Loucy (cell line): ENCODE measurements at regions not wholly inside any gene's neighbourhood (a gene's known extent, or its start where the extent isn't known, plus 50 kb on each side); places are given as distances from the start of the nearest gene placed in this dataset.

ENCODE experiments used
- H2AFZ ChIP-seq: fragments of 200-600 bp; sonication (generic); 2 replicates; pipeline ENCODE4 v1.6.0; 2016; ENCODE audit warnings: antibody characterized with exemption, mild to moderate bottlenecking, low read length, moderate library complexity
- H3F3A ChIP-seq: fragments of 200-600 bp; 2 replicates; pipeline ENCODE4 v1.6.0; 2016; ENCODE audit warnings: antibody characterized with exemption, low read depth, mild to moderate bottlenecking
- H3K27me3 ChIP-seq: fragments of 200-600 bp; sonication (generic); 2 replicates; pipeline ENCODE4 v1.6.1; 2014; ENCODE audit warnings: low read length, mild to moderate bottlenecking; ENCODE audit not compliant: insufficient read depth, poor library complexity, severe bottlenecking
- H3K36me3 ChIP-seq: fragments of 200-600 bp; sonication (generic); 2 replicates; pipeline ENCODE4 v1.6.1; 2016; ENCODE audit warnings: low read length; ENCODE audit not compliant: insufficient read depth
- H3K4me1 ChIP-seq: fragments of 200-600 bp; sonication (generic); 2 replicates; pipeline ENCODE4 v1.5.1; 2014; ENCODE audit warnings: low read length, mild to moderate bottlenecking; ENCODE audit not compliant: insufficient read depth, poor library complexity, severe bottlenecking
- H3K4me2 ChIP-seq: fragments of 200-600 bp; sonication (generic); 2 replicates; pipeline ENCODE4 v1.6.0; 2014; ENCODE audit warnings: antibody characterized with exemption, low read length, low read depth, mild to moderate bottlenecking; ENCODE audit not compliant: poor library complexity, severe bottlenecking
- H3K4me3 ChIP-seq: fragments of 200-600 bp; sonication (generic); 2 replicates; pipeline ENCODE4 v1.5.1; 2014; ENCODE audit warnings: low read length, mild to moderate bottlenecking, mixed read lengths; ENCODE audit not compliant: poor library complexity, severe bottlenecking
- H3K79me2 ChIP-seq: fragments of 200-600 bp; sonication (generic); 2 replicates; pipeline ENCODE4 v1.6.1; 2014; ENCODE audit warnings: low read length; ENCODE audit not compliant: insufficient read depth
- H3K9ac ChIP-seq: fragments of 200-600 bp; sonication (generic); 2 replicates; pipeline ENCODE4 v1.6.0; 2014; ENCODE audit warnings: mild to moderate bottlenecking, low read depth, low read length, moderate library complexity; ENCODE audit not compliant: poor library complexity, severe bottlenecking
- H3K9me2 ChIP-seq: fragments of 200-600 bp; sonication (generic); replicated peaks from 2 replicates; pipeline ENCODE4 v1.6.1; 2016; ENCODE audit warnings: low read depth, low read length, mixed read lengths
- H3K9me3 ChIP-seq: fragments of 200-600 bp; sonication (generic); 2 replicates; pipeline ENCODE4 v1.6.1; 2014; ENCODE audit warnings: mild to moderate bottlenecking, antibody characterized with exemption, low read length, low read depth; ENCODE audit not compliant: insufficient read depth
- H4K20me1 ChIP-seq: fragments of 200-600 bp; sonication (generic); 2 replicates; pipeline ENCODE4 v1.6.0; 2014; ENCODE audit warnings: antibody characterized with exemption, low read length, mild to moderate bottlenecking; ENCODE audit not compliant: insufficient read depth, poor library complexity, severe bottlenecking
- EZH2phosphoT487 ChIP-seq: fragments of 200-600 bp; IDR thresholded peaks from 2 replicates; pipeline ENCODE4 v1.6.1; 2018; ENCODE audit warnings: antibody characterized with exemption, mild to moderate bottlenecking, moderate library complexity, borderline replicate concordance
- TF ChIP-seq, protein P1 (sequence below): fragments of 200-600 bp; sonication (generic); conservative IDR thresholded peaks from 2 replicates; pipeline ENCODE4 v1.5.1; 2014; ENCODE audit warnings: mild to moderate bottlenecking, antibody characterized with exemption, low read length

DNA sequence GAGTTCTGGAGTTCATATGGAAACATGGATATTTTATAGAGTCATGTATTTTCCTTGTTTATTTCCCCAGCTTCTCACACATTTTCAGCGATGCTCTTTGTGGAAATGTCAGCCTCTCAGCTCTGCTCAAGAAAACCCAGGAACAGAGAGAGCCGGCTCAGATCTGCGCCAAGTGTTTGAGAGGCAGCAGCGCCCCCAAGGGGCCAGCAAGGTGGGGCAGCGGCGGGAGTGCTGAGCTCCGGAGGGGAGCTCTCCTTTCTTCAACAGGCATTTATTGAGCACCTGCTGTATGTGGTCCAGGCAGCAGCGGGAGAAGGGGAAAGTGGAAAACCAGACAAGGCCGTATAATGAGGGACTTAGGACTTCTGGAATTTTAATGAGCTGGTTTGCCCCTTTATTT is 421.1 kb upstream of the C16orf82 start:
- TF ChIP-seq EZH2phosphoT487, result no peak
- TF ChIP-seq, protein P1, sequence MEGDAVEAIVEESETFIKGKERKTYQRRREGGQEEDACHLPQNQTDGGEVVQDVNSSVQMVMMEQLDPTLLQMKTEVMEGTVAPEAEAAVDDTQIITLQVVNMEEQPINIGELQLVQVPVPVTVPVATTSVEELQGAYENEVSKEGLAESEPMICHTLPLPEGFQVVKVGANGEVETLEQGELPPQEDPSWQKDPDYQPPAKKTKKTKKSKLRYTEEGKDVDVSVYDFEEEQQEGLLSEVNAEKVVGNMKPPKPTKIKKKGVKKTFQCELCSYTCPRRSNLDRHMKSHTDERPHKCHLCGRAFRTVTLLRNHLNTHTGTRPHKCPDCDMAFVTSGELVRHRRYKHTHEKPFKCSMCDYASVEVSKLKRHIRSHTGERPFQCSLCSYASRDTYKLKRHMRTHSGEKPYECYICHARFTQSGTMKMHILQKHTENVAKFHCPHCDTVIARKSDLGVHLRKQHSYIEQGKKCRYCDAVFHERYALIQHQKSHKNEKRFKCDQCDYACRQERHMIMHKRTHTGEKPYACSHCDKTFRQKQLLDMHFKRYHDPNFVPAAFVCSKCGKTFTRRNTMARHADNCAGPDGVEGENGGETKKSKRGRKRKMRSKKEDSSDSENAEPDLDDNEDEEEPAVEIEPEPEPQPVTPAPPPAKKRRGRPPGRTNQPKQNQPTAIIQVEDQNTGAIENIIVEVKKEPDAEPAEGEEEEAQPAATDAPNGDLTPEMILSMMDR, result peak; percentile 60
- Histone ChIP-seq H3K9me2 (no peaks in the 10 kb centered on the region), H3K9ac (no peak overlapping the region), H3K79me2 (no peaks in the 10 kb centered on the region), H3F3A (no peaks in the 10 kb centered on the region), H3K4me2 (no peak overlapping the region), H2AFZ (no peak overlapping the region), H3K4me1 (no peaks in the 10 kb centered on the region), H3K36me3 (no peaks in the 10 kb centered on the region), H3K27me3 (no peaks in the 10 kb centered on the region), H3K9me3 (no peaks in the 10 kb centered on the region), H4K20me1 (no peaks in the 10 kb centered on the region), H3K4me3 (no peak overlapping the region)

GRCh38 chr16:26647870-26648269 is 418.9 kb upstream of the C16orf82 start:
- no peak overlapping the region for H3K4me3 ChIP-seq
- TF ChIP-seq, protein P1, result no peak
- no peak for TF ChIP-seq EZH2phosphoT487
- H3K9me2 ChIP-seq, result no peaks in the 10 kb centered on the region
- no peaks in the 10 kb centered on the region for H3K4me1 ChIP-seq
- no peaks in the 10 kb centered on the region for H3F3A ChIP-seq
- no peak overlapping the region for H2AFZ ChIP-seq
- no peaks in the 10 kb centered on the region for H3K36me3 ChIP-seq
- no peak overlapping the region for H3K9ac ChIP-seq
- no peaks in the 10 kb centered on the region for H4K20me1 ChIP-seq
- H3K9me3 ChIP-seq, result no peaks in the 10 kb centered on the region
- H3K79me2 ChIP-seq, result no peaks in the 10 kb centered on the region
- H3K4me2 ChIP-seq, result no peak overlapping the region
- no peaks in the 10 kb centered on the region for H3K27me3 ChIP-seq

DNA sequence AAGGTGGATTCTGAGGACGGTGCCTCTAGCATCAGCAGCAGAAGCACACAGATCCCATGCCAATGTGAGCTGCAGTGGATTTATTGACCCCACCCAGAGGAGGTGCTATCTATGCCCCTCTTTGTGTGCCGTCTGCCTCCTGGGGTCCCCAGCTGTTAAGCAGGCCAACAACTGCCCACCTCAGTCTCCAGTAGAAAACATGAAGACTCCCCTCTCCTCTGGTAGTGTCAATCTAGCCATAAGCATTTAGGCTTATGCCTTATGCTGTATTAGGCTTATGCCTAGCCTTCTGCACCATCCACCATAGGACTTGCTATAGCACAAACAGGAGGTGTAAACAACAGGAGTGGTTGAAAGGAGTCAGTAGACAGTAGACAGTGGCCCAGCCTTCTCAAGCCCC is 417.9 kb upstream of the C16orf82 start:
- Histone ChIP-seq H4K20me1 (no peaks in the 10 kb centered on the region), H3K9me3 (no peaks in the 10 kb centered on the region), H3K9me2 (no peaks in the 10 kb centered on the region), H3K27me3 (no peaks in the 10 kb centered on the region), H3K79me2 (no peaks in the 10 kb centered on the region), H3F3A (no peaks in the 10 kb centered on the region), H3K4me1 (no peaks in the 10 kb centered on the region), H3K4me2 (no peak overlapping the region), H2AFZ (no peak overlapping the region), H3K4me3 (no peak overlapping the region), H3K9ac (no peak overlapping the region), H3K36me3 (no peaks in the 10 kb centered on the region)
- TF ChIP-seq, protein P1, result no peak
- TF ChIP-seq EZH2phosphoT487, result no peak
